ENCODE measurements at regions not wholly inside any gene's neighbourhood (a gene's known extent, or its start where the extent isn't known, plus 50 kb on each side); places are given as distances from the start of the nearest gene placed in this dataset.
"Not testable (repeated sequence)": the region's sequence is repeated elsewhere in the genome, so short reads cannot be mapped to it uniquely, and the experiment has no call there.

GRCh38 chr2:241983571-241984270 is 114.2 kb downstream of the RTP5 start:
- DNase-seq (ENCODE audit: low read depth) = no peak

GRCh38 chr2:241984271-241984655 is 114.7 kb downstream of the RTP5 start:
- no peak for DNase-seq (ENCODE audit: low read depth)

- no peak for DNase-seq (ENCODE audit: low read depth)
Observed at GRCh38 chr2:241984658-241985057, 115.1 kb downstream of the RTP5 start.

GRCh38 chr2:241985161-241985985 is 115.8 kb downstream of the RTP5 start:
- not testable (repeated sequence) for DNase-seq (ENCODE audit: low read depth)

GRCh38 chr2:241985986-241986329 is 116.4 kb downstream of the RTP5 start:
- DNase-seq (ENCODE audit: low read depth) = no peak

- DNase-seq (ENCODE audit: low read depth) = no peak
Observed at GRCh38 chr2:241986836-241987641, 117.5 kb downstream of the RTP5 start.

- DNase-seq (ENCODE audit: low read depth) = no peak
Observed at GRCh38 chr2:241987726-241988125, 118.2 kb downstream of the RTP5 start.

- no peak for DNase-seq (ENCODE audit: low read depth)
Observed at GRCh38 chr2:241988146-241988545, 118.6 kb downstream of the RTP5 start.

GRCh38 chr2:241989074-241989473 is 119.5 kb downstream of the RTP5 start:
- no peak for DNase-seq (ENCODE audit: low read depth)

GRCh38 chr2:241990466-241990865 is 120.9 kb downstream of the RTP5 start:
- no peak for DNase-seq (ENCODE audit: low read depth)

- no peak for DNase-seq (ENCODE audit: low read depth)
Observed at GRCh38 chr2:241991299-241991698, 121.8 kb downstream of the RTP5 start.

- no peak for DNase-seq (ENCODE audit: low read depth)
Observed at GRCh38 chr2:241992753-241993152, 123.2 kb downstream of the RTP5 start.

- no peak for DNase-seq (ENCODE audit: low read depth)
Observed at GRCh38 chr2:241993386-241994005, 124.0 kb downstream of the RTP5 start.

- no peak for DNase-seq (ENCODE audit: low read depth)
Observed at GRCh38 chr2:241994086-241994485, 124.6 kb downstream of the RTP5 start.

- no peak for DNase-seq (ENCODE audit: low read depth)
Observed at GRCh38 chr2:241994556-241995213, 125.2 kb downstream of the RTP5 start.

- no peak for DNase-seq (ENCODE audit: low read depth)
Observed at GRCh38 chr2:241996100-241996499, 126.6 kb downstream of the RTP5 start.

GRCh38 chr2:241997017-241997416 is 127.5 kb downstream of the RTP5 start:
- DNase-seq (ENCODE audit: low read depth) = no peak

GRCh38 chr2:241999184-241999583 is 129.7 kb downstream of the RTP5 start:
- no peak for DNase-seq (ENCODE audit: low read depth)

GRCh38 chr2:242001853-242002252 is 132.3 kb downstream of the RTP5 start:
- no peak for DNase-seq (ENCODE audit: low read depth)

- DNase-seq (ENCODE audit: low read depth) = no peak
Observed at GRCh38 chr2:242002944-242003343, 133.4 kb downstream of the RTP5 start.

- no peak for DNase-seq (ENCODE audit: low read depth)
Observed at GRCh38 chr2:242004223-242004901, 134.8 kb downstream of the RTP5 start.
